RWPE1 (cell line): ENCODE measurements at regions not wholly inside any gene's neighbourhood (a gene's known extent, or its start where the extent isn't known, plus 50 kb on each side); places are given as distances from the start of the nearest gene placed in this dataset.

Experiments used
- CTCF ChIA-PET: fragments of 350-600 bp; sonication (Branson Sonifier 250); formaldehyde crosslinking; extraction: SDS; loops from one replicate; lab custom pipeline; 2021; lab: Yijun Ruan, JAX
- POLR2A ChIA-PET: fragments of 400-600 bp; formaldehyde crosslinking; extraction: SDS; loops from one replicate; lab custom pipeline; 2020; ENCODE audit warnings: antibody characterized with exemption; ENCODE audit not compliant: low non-redundant PET; lab: Yijun Ruan, JAX
- DNase-seq: peaks from one replicate; pipeline ENCODE4 v3.0.0; 2012; ENCODE audit warnings: low spot score
- H3K27ac ChIP-seq: fragments of 450-650 bp; 2 replicates; pipeline ENCODE4 v1.5.1; 2017
- TF ChIP-seq, protein P1 (sequence below): fragments of 450-650 bp; conservative IDR thresholded peaks from 2 replicates; pipeline ENCODE4 v1.5.1; 2017; ENCODE audit warnings: low read depth, mild to moderate bottlenecking

DNA sequence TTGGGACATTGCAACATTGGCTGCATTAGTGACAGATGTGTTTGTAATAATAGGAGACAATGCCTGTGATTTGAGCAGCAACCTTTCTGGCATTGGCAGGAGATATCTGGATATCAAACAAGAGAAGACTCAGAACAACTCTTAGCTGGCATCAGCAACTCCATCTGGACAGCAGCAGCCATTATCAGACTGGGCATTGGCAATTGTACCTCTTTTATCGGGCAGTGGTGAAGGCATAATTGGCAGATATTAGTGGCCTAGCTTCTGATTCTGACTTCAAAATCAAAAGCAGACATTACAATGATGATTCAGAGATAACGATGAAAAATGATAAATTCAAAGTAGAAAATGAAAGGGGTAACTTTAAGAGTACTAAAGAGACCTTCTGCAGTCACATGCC is 1193.7 kb downstream of the EFNB2 start:
- ChIA-PET POLR2A (no interaction called here), CTCF (no interaction called here)
- TF ChIP-seq, protein P1, sequence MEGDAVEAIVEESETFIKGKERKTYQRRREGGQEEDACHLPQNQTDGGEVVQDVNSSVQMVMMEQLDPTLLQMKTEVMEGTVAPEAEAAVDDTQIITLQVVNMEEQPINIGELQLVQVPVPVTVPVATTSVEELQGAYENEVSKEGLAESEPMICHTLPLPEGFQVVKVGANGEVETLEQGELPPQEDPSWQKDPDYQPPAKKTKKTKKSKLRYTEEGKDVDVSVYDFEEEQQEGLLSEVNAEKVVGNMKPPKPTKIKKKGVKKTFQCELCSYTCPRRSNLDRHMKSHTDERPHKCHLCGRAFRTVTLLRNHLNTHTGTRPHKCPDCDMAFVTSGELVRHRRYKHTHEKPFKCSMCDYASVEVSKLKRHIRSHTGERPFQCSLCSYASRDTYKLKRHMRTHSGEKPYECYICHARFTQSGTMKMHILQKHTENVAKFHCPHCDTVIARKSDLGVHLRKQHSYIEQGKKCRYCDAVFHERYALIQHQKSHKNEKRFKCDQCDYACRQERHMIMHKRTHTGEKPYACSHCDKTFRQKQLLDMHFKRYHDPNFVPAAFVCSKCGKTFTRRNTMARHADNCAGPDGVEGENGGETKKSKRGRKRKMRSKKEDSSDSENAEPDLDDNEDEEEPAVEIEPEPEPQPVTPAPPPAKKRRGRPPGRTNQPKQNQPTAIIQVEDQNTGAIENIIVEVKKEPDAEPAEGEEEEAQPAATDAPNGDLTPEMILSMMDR, result no peak
- DNase-seq, result no peak
- no peak overlapping the region for H3K27ac ChIP-seq

DNA sequence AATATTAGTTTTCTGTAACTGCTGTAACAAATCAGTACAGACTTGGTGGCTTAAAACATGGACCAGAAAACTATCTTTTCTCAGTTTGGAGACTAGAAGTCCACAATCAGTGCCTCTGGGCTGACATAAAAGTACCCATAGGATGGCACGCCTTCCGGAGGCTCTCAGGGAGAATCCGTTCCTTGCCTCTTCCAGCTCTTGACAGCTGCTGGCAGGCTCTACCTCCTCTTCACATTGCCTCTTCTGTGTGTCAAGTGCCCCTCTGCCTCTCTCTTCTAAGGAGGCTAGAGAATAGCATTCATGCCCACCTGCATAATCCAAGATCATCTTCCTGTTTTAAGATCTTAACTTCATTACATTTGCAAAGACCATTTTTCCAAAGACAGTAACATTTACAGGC is 1194.2 kb downstream of the EFNB2 start:
- TF ChIP-seq, protein P1, result no peak
- POLR2A ChIA-PET, result no interaction called here
- CTCF ChIA-PET, result no interaction called here
- DNase-seq, result no peak
- no peak overlapping the region for H3K27ac ChIP-seq

DNA sequence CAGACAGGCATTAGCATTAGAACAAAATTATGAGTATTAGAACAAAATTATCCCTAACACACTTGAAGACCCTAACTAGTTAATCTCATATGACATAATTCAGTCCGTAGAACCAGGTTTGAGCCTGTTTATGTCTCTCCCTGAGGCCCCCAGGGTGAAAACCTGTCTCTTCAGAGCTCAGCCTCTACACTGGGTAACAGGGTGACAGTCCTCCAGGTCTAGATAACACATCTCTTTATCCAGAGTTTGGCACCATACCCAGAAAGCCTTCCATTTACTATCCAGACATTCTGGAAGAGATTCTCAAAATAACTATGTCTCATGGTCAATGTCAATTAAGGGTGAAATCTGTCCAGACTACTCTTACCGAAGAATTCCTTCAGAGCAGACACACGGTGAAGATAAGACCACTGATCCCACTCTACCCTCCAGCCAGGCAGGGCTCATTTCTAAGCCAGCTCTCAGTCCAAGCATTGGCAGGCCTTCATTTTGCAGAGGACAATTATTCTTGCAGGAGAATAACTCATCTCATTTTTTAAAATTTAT is 1195.3 kb downstream of the EFNB2 start:
- no peak for DNase-seq

DNA sequence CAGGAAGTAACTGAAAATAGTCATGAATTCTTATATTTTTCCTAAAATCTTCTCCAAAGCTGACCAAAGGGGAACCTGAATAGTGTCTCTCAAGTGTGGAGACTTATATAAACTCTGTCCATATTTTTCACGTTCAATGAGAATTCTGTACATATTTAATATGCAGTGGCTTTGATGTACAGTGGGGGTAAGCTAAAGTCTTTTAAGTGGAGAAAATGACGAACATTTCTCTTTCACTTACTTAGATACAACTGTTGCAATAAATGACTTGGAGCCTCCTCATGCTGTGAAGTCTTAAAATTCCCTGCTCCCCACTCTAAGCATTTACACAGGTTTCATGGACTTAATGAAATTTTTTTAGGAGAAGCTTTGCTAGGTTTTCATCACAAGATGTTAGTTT is 1196.7 kb downstream of the EFNB2 start:
- TF ChIP-seq, protein P1, result no peak
- CTCF ChIA-PET, result interaction anchor here (0.5 kb wide), 1 partner anchor 1229 kb away, joined by 5 read pairs; the partner anchor contains the start of gene ARGLU1
- POLR2A ChIA-PET, result no interaction called here
- H3K27ac ChIP-seq, result no peak overlapping the region
- no peak for DNase-seq

More for the DNA sequence above, 1195.3 kb downstream of the EFNB2 start:
- TF ChIP-seq, protein P1, result no peak
- CTCF ChIA-PET, result interaction anchor here (0.5 kb wide), 1 partner anchor 144 kb away, joined by 3 read pairs; no protein-coding TSS in a partner anchor
- no peak overlapping the region for H3K27ac ChIP-seq
- POLR2A ChIA-PET, result no interaction called here

DNA sequence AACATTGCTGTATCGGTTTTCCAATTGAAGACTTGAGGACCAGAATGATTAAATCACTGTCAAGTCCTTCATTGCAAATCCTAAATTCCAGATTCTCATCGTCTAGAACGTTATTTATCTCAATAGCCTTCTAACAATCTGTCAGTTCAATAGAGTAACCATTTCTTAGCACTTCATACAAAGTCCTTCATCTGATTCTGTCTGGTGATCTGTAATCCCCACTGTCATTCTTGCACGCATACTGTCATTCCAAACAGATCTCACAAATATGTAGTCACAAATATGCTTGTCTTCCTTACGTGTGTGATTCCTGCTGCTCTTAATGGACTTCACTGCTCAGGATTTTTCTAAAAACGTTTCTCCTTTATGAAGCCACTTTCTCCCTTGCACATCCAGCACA is 1197.5 kb downstream of the EFNB2 start:
- DNase-seq, result no peak
- POLR2A ChIA-PET, result no interaction called here
- TF ChIP-seq, protein P1, result no peak
- H3K27ac ChIP-seq, result no peak overlapping the region
- CTCF ChIA-PET, result no interaction called here

- ChIA-PET CTCF (interaction anchor here (0.6 kb wide), 1 partner anchor 121 kb away, joined by 3 read pairs; no protein-coding TSS in a partner anchor), POLR2A (no interaction called here)
- no peak overlapping the region for H3K27ac ChIP-seq
- DNase-seq, result no peak
- TF ChIP-seq, protein P1, result no peak
Measured at GRCh38 chr13:105336706-105337576, 1198.5 kb downstream of the EFNB2 start.
